ENCODE measurements at regions not wholly inside any gene's neighbourhood (a gene's known extent, or its start where the extent isn't known, plus 50 kb on each side); places are given as distances from the start of the nearest gene placed in this dataset.
"Not testable (repeated sequence)": the region's sequence is repeated elsewhere in the genome, so short reads cannot be mapped to it uniquely, and the experiment has no call there.

DNA sequence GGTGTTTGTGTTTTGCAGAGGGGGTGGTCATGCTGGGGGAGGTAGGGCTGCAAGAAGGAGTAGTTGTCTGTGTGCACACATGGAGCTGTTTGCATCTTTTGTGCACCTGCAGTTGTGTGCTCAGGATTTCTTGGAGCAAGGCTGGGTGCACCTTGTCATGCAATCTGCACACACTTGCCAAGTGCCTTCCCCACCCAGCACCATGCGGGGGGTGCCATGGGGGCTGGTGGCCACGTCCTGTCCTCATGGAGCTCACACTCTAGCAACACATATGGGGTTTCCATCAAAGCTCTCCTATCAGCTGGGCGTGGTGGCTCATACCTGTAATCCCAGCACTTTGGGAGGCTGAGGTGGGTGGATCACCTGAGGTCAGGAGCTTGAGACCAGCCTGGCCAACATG is 111.6 kb downstream of the CRLF3 start:
- not testable (repeated sequence) for DNase-seq (ENCODE audit: low read depth in 2 of 2)

DNA sequence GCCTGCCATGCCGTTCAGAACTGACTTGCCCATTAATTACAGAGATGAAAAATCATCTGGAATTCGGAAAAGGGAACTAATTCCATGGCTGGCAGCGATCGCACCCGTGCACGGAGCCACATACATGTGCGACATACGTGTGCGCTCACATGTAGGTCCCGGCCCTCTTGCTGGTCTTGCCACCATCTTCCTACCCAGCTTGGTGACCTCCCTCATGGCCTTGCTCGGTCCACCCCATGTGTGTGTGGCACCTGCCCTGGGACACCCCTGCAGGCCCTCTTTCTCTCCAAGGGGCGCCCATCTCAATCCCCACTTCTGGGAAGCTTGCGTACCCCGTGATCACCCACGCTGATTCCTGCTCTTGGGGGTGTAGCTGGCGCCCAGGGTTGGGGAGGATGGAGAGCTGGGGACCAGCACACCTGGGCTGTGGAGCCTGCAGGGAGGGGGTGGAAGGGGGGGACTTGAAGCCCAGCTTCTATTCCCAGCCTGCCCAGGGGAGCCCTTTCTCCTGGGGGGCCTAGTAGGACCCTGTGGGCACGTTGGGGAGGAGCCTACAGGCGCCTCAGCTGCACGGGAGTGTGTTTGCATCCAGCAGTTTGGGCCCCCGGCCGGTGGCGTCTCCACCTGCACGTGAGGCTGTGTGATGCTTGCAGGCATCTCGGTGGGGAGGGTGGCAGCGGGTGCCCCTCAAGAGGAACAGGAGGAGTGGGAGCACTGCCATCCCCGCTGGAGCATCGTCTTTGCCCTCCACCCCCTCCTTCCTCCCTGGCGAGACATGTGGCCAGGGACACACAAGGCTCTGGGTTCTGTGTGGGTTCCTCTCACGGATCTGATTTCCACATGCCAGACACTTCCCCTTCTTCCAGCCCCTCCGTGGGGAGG is 112.6 kb downstream of the CRLF3 start:
- DNase-seq (ENCODE audit: low read depth in 2 of 2) = not testable (repeated sequence)

DNA sequence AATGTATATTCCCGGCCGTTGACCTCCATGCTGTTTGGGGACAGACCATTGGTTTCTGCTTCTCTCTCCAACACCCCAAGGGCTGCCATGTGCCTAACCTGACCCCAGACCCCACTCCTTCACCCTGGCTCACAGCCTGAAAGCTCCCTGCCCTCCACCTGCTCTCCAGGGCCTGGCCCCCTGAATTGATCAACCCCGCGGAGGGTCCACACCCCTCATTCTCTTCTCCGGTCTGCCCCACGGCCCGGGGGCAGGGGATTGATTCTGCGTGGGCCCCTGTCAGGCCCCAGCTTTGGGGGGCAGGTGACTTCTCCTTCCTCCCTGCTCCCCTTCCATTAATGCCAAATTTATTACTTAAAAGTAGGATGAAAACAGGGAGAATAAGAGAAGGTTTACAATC is 113.3 kb downstream of the CRLF3 start:
- DNase-seq (ENCODE audit: low read depth in 2 of 2) = not testable (repeated sequence)

DNA sequence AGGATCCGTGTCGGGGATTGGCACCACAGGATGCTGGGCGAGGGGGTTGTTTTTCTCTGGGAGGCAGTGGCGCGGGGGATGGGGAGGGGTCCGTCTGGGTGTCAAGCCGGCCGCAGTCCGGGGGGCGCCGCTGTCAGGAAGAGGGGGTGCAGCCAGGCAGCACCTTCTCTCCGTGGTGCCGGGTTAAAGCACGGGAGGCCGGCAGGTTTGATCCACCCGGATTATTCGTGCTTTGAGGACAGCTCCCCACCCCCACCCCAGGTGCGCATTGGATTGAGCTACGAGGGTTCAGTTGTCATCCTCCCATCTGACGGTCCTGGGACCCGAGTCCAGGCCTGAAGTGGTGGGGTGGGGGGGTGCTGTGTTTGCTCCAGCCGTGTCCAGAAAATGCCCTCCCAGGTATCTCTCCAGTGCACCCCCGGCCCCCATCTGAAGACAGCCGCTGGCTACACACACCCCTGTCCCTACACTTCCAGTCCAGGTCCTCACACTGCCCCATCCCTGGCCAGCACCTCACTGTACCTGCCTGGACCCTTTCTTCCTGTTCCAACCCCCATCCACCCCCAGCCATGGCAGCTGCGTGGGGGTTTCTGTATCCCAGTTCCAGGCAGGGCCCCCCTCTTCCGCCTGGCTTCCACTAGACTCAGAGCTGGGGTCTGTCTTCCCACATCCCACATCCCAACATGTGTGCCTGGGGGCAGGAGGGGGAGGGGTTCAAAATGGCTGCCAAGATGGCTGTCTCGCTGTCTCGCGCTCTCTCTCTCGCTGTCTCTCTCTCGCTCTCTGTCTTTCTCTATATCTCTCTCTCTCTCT is 114.0 kb downstream of the CRLF3 start:
- not testable (repeated sequence) for DNase-seq (ENCODE audit: low read depth in 2 of 2)

DNA sequence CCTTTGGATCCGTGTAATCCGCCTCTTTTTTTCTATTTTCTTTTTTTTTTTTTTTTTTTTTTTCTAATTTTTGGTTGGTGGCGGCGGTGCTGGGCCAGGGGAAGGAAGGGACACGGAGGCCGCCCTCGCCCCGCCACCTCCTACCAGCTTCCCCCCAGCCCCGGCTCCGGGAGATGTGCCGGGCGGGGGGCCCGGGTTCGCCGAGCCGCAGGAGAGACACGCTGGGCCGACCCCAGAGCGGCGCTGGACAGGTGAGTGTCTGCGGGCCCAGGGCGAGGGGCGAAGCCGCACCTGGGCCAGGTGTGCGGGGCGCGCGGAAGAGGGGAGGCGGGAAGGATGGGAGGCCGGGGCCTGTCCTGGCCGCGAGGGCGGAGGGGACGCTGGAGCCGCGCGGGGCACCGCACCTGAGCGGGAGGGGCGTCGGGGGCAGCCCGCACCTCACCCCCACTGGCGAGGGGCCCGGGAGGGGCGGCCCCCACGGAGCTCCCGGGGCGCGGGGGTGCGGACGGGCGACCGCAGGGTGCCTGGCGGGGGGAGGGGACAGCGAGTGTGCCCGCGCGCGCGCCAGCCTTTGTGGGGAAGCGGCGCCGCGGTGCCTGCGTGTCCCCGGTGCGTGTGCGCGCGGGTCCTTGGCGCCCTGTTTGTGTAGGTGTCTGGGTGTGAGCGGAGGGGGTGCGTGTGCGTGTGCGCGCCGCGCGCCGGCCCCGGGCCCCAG is 114.8 kb downstream of the CRLF3 start:
- DNase-seq (ENCODE audit: low read depth in 2 of 2) = not testable (repeated sequence)

DNA sequence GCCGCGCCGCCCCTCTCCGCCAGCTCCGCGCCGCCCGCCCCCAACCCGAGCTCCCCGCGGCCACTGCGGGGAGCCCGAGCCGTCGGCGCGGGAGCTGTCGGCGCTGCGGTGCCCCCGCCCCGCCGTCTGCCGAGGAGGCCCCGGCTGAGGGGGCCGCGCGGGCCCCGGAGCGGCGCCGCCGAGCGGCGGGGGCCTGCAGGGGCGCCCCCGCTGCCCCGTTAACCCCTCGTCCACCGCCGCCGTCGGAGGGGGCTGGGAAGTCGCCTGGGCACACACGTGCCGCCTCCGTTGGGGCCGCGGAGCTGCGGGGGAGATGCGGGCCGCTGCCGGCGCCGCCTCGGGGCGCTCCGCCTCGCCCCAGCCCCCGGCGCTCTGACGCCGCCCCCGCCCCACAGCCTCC is 115.4 kb downstream of the CRLF3 start:
- not testable (repeated sequence) for DNase-seq (ENCODE audit: low read depth in 2 of 2)

DNA sequence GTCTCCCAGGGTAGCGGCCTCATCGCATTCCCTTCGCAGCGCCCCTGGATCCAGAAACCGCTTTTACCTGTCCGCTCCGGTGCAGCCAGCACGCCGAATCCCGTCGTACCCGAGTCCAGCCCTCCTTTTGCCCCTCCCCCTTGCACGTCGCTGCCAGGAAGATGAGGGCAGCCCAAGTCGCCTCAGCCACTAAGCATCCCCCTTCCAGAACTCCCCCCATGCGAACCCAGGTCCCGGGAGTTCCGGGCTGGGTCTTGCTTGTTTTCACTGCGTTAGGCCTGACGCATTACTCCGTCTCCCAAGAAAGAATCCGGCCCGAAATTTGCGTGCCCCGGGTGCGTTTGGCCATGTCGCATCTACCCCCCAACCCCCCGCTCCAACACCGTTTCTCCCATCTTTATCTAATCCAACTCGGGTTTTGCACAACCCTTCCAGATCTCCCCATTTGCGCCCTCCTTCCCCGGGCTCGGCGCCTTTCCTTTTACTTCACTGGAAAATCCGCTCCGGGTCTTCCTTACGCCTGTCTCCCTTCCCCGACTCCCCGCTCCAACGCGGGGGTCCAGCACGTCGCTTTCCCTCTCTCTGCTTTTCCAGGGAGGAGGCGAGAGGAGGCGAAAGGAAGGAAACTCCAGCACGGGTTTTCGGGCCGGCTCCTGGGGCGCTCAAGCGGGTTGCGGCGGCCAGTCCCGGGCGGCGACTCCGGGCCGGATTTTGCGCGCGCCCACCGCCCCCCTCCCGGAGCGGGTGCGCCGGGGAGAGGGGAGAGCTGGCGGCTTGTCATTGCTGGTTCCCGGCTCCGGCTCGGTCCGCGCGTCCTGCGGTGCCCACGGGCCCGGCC is 116.0 kb downstream of the CRLF3 start:
- peak; percentile 95 to 97 for DNase-seq (ENCODE audit: low read depth in 2 of 2)

DNA sequence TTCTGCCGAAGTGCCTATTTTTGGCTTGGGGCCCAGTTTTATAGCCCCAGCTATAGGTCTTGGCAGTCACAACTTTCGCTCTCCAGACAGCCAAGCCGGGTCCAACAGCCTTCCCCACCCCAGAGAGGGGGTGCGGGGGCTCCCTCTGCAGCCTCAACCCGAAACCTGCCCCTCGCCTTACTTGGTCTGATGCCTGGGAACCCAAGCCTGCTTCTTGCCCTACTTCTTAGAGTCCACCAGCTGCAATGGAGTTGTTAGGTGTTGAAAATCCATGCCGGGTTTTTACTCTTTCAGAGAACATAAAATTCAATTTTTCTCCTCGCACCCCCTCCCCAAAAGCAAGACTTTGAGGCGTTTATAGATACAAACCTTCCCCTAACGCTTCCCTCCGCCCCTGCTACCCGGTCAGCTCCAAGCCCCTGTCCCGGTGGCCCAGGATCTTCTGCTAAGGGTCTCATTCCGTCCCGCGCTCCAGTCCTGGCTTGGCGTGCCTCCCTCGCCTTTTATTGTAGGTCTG is 116.7 kb downstream of the CRLF3 start:
- DNase-seq (ENCODE audit: low read depth in 2 of 2) = peak in 1 of 2 experiments; percentile 34

DNA sequence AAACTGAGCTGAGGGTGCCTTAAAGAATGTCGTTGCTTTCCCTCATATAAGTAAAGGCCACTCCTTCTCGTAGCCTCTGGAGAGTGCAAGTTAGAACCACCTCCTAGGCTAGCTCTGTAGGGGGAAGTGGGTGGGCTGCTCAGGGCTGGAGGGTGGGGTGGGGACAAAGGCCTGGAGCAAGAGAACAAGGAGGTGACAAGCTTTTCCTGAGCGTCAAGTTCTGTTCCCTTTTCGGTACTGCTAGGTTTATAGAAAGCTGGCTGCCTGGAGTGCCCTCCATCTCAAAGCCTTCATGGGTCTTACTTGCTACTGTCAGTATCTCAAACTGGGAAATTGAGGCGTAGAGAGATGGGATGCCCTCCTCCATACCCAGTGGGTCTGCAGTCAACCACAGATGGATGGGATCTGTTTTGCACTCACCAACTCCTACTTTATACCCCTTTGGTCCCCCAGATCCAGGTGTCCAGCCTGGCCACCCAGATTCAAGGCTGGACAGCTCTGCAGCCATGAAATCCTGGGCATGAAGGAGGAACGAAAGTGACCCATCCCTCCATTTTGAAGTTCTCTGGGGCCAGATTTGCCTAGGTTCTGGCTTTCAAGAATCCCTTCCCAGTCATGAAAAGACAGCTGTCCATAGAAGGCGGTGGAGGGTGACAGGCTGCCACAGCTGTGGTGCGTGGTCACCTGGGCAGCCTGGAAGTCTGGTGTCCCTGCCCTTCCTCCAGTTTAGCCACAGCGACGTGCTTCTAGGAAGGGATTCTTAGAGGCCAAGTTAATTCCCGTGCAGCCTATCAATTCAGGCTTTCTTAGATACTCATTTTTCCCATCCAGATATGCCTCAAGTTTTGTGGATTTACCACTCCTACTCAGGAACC is 117.8 kb downstream of the CRLF3 start:
- not testable (repeated sequence) for DNase-seq (ENCODE audit: low read depth in 2 of 2)

DNA sequence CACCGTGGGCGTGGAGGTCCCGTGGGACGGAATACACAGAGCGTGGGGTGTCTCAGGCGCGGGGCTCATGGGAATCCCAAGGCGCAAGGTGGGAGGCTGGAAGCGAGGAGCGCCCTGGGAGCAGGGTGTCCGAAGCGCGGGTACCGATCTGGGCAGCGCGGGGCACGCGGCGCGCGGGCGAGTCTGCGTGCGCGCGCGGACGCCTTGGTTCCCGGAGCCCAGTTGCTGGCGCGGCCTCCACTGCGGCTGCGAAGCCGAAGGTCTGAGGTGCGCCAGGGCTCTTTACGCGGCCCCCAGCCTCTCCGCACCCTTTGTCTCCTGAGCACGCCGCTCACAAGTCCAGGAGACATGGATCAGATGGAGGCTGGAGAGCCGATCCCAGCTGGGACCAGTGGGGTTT is 118.5 kb downstream of the CRLF3 start:
- not testable (repeated sequence) for DNase-seq (ENCODE audit: low read depth in 2 of 2)

DNA sequence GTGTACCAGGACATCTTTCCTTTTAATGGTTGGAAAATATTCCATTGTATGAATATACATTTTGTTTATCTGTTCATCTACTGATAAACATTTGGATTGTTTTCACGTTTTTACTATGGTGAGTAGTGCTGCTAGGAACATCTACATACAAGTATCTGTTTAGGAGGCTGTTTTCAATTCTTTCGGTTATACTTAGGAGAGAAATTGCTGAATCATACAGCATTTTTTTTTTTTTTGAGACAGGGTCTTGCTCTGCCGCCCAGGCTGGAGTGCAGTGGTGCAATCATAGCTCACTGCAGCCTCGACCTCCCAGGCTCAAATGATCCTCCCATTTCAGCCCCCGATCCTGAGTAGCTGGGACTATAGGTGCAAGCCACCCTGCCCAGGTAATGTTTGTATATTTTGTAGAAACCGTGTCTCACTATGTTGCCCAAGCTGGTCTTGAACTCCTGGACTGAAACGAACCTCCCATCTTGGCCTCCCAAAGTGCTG is 122.9 kb downstream of the CRLF3 start:
- no peak for DNase-seq (ENCODE audit: low read depth in 2 of 2)

DNA sequence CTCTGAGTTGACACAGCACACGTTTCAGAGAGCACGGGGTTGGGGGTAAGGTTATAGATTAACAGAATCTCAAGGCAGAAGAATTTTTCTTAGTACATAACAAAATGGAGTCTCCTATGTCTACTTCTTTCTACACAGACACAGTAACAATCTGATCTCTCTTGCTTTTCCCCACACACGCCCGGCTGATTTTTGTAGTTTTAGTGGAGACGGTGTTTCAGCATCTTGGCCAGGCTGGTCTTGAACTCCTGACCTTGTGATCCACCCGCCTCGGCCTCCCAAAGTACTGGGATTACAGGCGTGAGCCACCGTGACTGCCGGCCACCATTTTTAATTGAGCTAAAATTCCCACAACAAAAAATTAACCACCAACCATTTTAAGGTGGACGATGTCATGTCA is 123.7 kb downstream of the CRLF3 start:
- not testable (repeated sequence) for DNase-seq (ENCODE audit: low read depth in 2 of 2)

DNA sequence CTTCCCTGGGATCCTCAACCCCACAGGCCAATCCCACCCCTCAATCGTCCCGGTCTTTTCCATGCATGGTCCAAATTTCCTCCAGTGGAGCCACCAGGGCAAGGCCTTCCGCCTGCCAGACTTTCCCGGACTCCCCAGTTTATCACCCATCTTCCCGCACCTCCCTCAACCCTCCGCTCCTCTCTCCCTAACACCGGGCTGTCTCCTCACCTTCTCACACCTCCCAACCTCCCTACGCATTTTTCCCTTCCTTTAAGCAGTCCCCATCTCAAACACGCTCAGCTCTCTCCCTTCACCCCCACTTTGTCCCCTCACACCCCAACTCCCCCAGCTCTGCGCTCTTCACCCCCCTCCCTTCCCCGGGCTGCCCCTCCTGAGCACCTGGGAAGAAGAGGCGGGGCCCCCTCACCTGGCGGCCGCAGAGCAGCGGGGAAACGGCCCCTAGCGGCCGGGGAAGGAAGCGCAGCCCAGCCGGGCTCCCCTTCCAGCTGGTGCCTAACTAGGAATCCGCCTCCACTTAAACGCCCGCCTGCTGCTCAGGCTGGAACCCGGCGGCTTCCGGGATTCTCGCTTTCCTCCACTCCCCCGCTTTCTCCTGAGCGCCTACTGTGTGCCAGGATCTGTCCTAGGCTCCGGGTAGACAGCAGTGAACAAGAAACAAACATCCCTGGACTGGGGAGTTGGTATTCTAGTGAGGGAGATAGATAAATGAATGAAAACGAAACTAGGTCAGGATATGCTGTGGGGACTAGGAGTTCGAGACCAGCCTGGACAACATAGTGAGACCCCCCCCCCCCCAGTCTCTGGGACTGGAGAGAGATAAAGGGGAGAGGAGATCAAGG is 126.7 kb downstream of the CRLF3 start:
- peak in 1 of 2 experiments; percentile 20 for DNase-seq (ENCODE audit: low read depth in 2 of 2)

DNA sequence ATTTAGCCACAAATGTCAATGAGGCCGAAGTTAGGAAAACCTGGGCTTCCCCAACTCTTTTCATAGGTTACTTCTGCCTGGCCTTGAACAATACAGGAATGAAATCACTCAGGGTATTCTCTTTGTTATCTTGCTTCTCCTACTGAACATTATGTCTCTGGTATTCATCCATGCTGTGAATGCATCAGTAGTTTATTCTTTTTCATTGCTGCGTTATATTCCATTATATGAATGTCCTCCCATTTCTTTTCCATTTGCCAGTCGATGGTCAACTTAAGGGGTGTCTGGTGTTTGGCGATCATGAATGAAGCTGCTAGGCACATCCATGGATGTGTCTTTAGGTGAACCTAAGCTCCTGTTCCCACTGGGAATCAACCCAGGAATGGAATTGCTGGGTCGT is 128.3 kb downstream of the CRLF3 start:
- DNase-seq (ENCODE audit: low read depth in 2 of 2) = no peak

DNA sequence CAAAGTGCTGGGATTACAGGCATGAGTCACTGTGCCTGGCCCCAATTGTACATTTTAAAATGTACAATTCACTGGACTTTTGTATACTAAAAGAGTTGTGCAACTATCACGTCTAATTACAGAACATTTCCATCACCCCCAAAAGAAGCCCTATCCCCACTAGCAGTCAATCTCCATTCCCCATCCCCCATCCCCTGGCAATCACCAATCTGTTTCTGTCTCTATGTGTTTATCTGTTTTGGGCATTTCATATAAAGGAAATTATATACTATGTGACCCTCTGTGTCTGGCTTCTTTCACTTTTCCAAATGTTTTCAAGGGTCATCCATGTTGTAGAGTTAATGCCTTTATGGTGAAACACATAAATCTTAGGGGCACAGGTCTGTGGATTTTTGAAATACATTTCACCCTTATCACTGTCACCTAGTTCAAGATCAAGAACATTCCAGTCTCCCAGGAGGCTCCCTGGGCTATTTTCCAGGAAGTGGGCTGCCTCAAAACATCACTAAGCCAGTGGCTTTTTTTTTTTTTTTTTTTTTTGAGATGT is 129.2 kb downstream of the CRLF3 start:
- DNase-seq (ENCODE audit: low read depth in 2 of 2) = not testable (repeated sequence)

DNA sequence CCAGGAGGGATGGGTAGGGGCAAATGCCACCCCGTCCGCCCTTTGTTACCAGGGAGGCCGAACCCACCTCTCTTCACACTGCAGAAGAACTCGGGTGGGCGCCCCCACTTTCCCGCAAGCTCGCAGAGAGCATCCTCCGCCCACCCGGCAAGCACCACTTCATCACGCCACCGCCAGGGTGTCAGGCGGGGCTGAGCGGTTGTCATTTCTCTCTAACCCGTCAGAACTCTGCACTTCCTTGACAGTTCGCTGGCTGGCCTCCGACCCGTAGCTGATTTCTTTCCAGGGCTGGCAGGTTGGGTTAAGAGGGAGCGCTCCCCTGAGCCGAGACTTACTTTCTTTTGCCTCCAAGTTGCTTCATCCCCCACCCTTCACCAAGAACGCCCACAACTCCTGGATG is 130.7 kb downstream of the CRLF3 start:
- DNase-seq (ENCODE audit: low read depth in 2 of 2) = not testable (repeated sequence)

DNA sequence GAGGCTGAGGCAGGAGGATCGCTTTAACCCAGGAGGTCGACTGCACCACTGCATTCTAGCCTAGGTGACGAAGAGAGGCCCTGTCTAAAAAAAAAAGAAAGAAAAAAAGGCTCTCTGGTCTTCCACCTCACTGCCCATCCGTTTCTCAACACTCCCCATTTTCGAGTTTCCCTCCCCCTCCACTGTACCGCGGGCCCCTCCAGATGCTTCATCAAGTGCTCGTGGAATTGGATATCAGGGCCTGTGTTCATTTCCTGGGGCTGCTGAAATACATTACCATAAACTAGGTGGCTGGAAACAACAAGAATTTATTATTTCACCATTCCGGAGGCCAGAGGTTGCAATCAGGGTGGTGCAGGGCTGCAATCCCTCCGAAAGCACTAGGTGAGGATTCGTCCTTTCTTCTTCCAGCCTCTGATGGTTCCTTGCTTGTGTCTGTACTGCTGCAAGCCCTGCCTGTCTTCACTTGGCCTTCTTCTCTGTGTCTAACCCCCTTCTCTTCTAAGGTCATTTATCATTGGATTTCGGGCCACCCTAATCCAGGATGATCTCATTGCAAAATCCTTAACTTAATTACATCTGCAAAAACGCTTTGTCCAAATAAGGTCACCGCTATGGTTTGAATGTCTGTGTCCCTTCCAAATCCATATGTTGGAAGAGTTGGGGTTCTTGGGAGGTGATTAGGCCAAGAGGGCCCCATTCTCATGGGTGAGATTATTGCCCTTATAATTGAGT is 135.1 kb downstream of the CRLF3 start:
- DNase-seq (ENCODE audit: low read depth in 2 of 2) = not testable (repeated sequence)

Measured in fibroblast of skin of left quadriceps (primary cell).